Stimulated activated CD4-positive, alpha-beta T cell treated with anti-CD3 and anti-CD28 coated beads, Interleukin-1b, Interleukin-23, amount 100 ng/mL, for 4 hours (primary cell): ENCODE measurements at regions not wholly inside any gene's neighbourhood (a gene's known extent, or its start where the extent isn't known, plus 50 kb on each side); places are given as distances from the start of the nearest gene placed in this dataset.
"Not testable (repeated sequence)": the region's sequence is repeated elsewhere in the genome, so short reads cannot be mapped to it uniquely, and the experiment has no call there.

Source experiments
- DNase-seq, 2 donors: peaks; one replicate each; pipeline ENCODE4 v3.0.0-alpha.2; 2020; ENCODE audit warnings: low read depth in 2 of 2

DNA sequence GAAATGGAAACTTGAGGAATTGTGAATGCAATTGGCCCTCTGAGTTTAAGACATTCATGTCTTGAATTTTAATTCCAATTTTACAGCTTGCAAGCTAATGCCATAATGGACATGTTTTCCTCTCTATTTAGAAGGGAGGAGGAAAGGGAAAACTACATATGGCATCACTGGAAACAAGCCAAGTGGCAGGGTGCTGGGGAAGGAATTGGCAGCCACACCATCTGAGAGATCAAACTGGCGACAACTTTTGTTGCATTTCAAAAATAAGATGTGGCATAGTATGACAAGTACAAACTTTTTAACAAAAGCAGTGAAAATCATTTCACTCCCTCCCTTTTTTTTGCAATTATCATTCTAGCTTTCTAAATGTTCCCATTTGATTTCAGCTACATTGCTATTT is 615.6 kb downstream of the CENPC start:
- DNase-seq, result no peak

DNA sequence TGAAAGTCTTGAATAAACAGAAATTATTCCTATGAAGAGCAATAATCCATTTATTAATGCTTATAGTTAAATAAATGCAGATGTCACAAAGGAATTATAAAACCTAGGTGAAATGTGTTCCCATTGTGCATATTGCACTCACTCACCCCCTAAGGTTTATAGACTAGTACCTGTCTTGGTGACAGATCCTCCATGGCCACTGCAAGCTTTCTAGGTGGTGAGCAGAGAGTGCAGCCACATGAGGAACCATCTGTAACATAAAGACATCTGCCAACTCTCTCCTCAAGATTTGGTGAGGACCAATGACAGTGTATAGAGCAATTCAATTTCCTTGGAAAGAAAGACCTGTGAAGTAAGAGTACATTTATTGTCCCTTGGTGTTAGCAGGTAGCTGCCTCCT is 616.4 kb downstream of the CENPC start:
- not testable (repeated sequence) for DNase-seq

DNA sequence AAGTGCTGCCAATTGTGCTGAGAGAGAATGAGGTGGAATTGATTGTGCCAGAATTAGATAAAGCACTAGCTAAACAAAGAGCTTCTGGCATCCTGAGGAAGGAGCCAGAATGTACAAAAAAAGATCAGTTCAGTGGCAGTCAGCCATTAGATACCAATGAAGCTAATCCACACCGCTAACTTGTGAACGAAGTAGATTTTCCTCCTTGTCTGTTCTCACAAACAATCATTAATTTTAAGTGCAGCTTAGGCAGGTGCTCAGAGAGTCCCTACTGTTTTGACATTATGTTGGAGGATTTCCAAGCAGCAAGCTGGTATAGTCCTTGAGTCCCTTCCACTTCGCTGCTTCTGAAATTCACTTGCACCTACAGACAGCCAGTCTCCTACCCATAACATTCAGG is 617.4 kb downstream of the CENPC start:
- DNase-seq, result no peak

DNA sequence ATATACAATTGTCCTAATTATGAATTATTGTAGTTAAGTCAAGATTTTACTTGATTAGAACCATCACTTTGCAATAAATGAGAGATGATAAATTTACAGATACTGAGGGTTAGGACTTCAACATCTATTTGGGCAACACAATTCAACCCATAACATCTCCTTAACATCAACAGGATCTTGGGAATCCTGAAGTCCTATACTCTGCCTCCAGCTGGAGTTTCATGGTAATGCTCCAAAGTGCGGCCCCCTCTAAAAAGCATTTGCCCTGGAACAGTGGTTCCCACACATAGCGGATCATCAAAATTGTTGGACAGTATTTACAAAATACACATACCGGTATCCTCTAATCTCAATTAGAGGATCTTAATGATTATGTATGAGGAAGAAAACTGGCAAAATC is 618.6 kb downstream of the CENPC start:
- DNase-seq, result no peak

DNA sequence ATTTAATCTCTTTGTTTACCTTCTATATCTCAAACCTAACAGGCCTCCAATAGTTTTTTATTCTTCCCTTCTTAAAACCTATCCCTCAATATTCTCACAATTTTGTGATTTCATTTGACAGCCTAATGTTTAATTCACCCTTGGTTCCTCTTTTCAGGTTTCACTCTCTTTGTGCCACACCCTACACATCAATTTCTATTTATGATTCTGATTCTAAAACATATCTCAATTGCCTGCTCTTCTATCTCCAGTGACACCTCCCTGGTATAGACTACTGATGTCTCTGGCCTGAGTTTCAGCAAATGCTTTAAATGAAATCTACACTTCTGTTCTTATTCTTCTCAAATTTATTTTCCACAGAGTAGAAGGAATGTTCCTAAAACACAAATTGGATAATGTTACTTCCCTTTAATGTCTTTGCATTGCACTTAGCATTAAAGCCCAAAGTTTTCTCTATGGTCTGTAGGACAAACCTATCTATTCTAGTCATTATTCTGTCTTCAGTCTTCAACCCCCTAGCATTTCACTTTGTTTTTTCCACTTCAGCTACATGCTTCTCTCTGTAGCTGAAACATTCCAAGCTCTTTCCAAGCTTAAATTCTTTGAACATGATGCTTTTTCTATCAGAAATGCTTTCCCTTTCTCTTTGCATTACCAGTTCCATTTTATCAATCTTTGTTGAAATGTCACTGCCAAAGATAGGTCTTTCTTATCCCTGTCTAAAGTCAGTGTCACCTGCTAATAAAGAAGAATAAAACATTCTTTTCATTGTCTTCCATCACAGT is 622.0 kb downstream of the CENPC start:
- DNase-seq, result no peak

GRCh38 chr4:66921433-66921832 is 623.9 kb downstream of the CENPC start:
- no peak for DNase-seq

DNA sequence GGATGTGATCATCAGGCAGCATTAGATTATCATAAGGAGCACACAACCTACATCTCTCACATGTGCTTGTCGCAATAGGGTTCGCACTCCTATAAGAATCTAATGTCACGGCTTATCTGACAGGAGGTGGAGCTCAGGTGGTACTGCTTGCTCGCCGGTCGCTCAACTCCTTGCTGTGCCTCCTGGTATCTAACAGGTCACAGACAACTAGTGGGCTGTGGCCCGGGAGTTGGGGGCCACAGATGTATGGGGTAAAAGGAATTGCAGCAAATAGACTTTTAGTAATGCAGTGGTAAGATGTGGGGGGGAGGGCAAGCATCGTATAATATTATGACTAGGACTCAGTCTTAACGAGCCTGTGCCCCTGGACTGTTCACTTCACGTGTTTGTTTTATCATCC is 624.8 kb downstream of the CENPC start:
- DNase-seq, result no peak

- DNase-seq, result no peak
Measured at GRCh38 chr4:66911880-66912279, 633.4 kb downstream of the CENPC start.

GRCh38 chr4:66906314-66906713 is 639.0 kb downstream of the CENPC start:
- DNase-seq, result no peak

DNA sequence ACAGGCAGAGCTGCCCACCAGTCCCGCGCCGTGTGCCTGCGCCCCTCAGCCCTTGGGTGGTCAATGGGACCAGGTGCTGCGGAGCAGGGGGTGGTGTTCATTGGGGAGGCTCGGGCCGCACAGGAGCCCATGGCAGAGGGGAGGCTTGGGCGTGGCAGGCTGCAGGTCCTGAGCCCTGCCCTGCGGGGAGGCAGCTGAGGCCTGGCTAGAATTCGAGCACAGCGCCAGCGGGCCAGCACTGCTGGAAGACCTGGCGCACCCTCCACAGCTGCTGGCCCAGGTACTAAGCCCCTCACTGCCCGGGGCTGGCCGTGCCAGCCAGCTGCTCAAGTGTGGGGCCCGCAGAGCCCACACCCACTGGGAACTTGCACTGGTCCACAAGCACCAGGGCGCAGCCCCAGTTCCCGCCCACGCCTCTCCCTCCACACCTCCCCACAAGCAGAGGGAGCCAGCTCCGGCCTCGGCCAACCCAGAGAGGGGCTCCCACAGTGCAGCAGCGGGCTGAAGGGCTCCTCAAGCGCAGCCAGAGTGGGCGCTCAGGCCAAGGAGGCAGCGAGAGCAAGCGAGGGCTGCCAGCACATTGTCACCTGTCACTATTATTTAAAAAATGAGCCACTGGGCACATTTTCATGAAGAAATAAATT is 645.8 kb downstream of the CENPC start:
- no peak for DNase-seq

DNA sequence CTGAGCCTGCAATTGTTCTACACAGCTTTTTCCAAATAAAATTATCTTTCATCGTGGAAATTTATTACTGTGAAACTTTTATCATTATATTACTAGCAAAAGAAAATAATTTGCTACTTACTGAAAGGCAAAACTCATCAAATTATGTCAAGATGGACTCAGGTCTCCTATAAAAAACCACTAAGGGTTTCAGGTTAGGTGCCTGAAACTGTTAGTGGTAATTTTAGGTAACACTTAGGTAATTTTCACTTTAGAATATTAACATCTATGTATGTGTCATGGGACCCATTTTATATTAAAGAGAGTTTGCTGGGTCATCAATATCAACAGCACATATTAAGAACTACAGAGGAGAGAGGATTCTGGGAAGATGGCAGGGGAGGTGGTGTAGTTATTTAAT is 651.5 kb downstream of the CENPC start:
- DNase-seq, result no peak

- DNase-seq, result no peak
Measured at GRCh38 chr4:66887061-66887460, 658.2 kb downstream of the CENPC start.

DNA sequence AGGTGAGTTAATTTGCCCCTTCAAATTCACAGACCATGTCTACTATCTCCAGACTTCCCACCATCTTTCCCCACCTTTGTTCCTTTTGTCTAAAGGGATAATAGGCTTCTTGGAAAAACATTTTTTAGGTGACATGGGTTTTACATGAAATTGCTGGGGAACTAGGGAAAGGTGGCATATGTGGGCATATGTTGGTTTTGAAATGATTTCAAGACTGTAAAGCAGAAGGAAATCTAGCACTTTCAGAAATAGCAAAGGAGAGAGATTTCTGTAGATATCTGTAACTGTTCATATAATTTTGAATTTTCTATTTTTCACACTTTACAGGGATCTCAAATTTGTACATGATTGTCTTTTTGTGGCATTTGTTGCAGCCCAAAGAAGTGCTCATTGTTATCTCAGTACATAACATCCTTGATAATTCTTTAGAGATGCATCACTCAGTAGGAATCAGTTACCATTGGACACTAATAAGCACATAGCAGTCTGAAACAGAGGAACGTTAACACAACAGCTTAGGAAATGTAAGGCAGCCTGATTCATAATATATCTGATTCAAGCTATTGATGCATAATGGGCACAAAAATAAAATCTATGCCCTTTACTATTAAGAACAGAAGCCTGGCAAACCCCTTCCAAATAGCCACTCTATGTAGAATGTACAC is 659.7 kb downstream of the CENPC start:
- no peak for DNase-seq

DNA sequence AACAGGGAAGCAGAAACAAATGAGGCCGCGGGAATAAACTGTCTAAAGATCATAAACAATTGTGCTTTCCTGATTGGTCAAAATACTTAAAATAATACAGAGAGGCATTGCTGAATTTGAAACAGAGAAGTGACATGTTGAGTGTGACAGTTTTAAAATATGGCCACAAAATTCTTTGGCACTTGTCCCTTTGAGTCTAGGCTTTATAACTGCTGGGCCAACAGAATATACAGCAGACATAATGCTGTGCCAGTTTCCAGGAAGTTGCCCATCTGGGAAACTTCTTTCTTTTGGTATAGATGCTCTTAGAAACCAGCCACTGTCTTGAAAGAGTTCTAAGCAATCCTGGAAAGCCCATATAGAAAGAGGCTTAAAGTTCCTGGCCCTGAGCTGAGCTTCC is 668.4 kb downstream of the CENPC start:
- DNase-seq, result no peak

DNA sequence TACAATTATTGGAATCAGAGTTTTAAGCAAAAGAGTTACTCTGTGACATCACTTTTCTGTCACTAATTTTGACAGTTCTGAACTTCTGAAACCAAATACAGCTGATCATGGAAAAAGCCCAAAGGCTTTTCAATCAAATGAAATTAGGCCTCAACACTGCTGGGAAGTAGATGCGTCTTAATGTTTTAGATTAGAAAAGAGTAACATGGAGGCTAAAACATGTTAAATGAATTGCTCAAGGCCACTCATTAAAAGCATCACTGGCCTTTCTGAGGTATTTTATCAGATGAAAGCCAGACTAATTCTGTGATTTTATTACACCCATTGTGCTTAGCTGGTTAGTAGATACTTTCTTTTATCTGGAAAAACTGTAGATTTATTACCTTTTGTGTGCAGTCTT is 672.6 kb downstream of the CENPC start:
- no peak for DNase-seq

GRCh38 chr4:66863481-66863880 is 681.8 kb downstream of the CENPC start:
- DNase-seq, result no peak

- DNase-seq, result no peak
Measured at GRCh38 chr4:66855956-66856355, 689.3 kb downstream of the CENPC start.

GRCh38 chr4:66853845-66854244 is 691.5 kb downstream of the CENPC start:
- DNase-seq, result no peak

GRCh38 chr4:66852843-66853242 is 692.5 kb downstream of the CENPC start:
- no peak for DNase-seq

DNA sequence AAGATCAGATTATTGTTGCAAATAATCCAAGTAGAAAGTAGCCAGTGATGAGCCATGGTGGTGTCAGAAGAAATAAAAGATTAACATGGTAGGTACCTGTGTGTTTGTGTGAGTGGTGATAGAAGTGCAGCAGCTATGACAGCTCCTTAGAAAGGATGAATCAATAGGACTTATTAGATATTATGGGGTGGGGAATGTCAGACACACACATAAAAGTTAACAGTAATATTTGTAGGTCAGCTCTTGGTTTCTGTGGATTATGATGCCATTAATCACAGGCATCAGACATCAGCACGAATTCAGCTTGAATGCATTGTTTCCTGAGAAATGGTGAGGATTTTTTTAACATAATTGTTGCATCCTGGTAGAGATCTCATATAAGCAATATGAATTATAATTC is 695.7 kb downstream of the CENPC start:
- DNase-seq, result no peak

DNA sequence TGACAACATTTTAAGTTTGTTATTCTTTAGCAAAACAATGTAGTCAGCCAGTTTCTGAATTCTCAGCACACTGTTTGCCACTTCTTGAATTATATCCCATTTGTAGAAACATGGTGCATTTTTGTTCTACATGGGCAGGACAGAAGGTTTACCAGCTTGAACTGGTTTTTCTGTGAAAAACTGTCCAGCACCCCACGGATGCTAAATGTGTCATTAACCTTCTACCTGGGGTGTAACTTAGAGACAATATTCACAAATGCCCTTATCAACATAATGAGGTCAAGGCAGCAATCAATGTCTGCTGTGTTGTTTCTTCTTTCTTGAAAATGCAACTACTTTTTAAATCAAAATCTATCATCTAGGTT is 702.6 kb downstream of the CENPC start:
- DNase-seq, result no peak

GRCh38 chr4:66842026-66842723 is 703.1 kb downstream of the CENPC start:
- DNase-seq, result no peak

DNA sequence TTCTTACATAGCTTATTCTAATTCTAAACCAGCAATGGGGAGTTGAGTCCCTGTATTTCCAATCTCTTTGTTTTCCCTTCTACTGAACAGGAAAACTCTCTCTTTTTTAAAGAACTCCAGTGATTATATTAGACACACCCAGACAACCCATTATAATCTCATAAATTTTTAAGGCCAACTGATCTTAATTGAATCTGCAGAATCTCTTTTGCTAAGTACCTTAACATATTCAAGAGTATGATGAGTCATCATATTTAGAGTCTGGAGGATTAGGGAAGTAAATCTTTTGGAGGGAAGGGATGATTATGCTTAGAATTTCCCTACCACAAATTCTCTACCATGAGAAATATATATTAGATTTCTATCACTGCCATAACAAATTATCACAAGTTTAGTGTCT is 705.1 kb downstream of the CENPC start:
- DNase-seq, result no peak
